ENCODE measurements at regions not wholly inside any gene's neighbourhood (a gene's known extent, or its start where the extent isn't known, plus 50 kb on each side); places are given as distances from the start of the nearest gene placed in this dataset.

- no peak for TF ChIP-seq TCF7L2 (IDR thresholded peaks at IDR 0.05; ENCODE audit: low read depth, low read length)
- TF ChIP-seq POLR2AphosphoS5 (IDR thresholded peaks at IDR 0.05; ENCODE audit: low read depth, low read length), result no peak
- no peak for TF ChIP-seq CTCF (IDR thresholded peaks at IDR 0.05)
Measured at GRCh38 chr2:67341012-67341318, 56.2 kb upstream of the ETAA1 start.
